ENCODE measurements at regions not wholly inside any gene's neighbourhood (a gene's known extent, or its start where the extent isn't known, plus 50 kb on each side); places are given as distances from the start of the nearest gene placed in this dataset.

GRCh38 chr17:15133143-15133542 lies 132.0 kb downstream of the PMP22 start:
- Histone ChIP-seq H3K9ac (ENCODE audit: low read length) (no peak overlapping the region), H3K4me3 (ENCODE audit: low read depth in 1 of 2, low read length in 2 of 2) (no peak overlapping the region), H3K36me3 (ENCODE audit: insufficient read depth, low read length) (no peaks in the 10 kb centered on the region), H3K4me1 (ENCODE audit: insufficient read depth, low read length) (peaks cover 21% of the 10 kb centered on the region), H3K27ac (ENCODE audit: low read depth, low read length) (no peak overlapping the region), H3K27me3 (ENCODE audit: control insufficient read depth in 1 of 2, insufficient read depth in 2 of 2, low read length in 2 of 2) (peaks cover 0 to 4% of the 10 kb centered on the region in 2 donors), H3K9me3 (ENCODE audit: low read length) (no peaks in the 10 kb centered on the region)

GRCh38 chr17:15130426-15130825 lies 134.7 kb downstream of the PMP22 start:
- Histone ChIP-seq H3K9ac (ENCODE audit: low read length) (no peak overlapping the region), H3K9me3 (ENCODE audit: low read length) (no peaks in the 10 kb centered on the region), H3K36me3 (ENCODE audit: insufficient read depth, low read length) (no peaks in the 10 kb centered on the region), H3K27ac (ENCODE audit: low read depth, low read length) (no peak overlapping the region), H3K4me1 (ENCODE audit: insufficient read depth, low read length) (peaks cover 21% of the 10 kb centered on the region), H3K4me3 (ENCODE audit: low read depth in 1 of 2, low read length in 2 of 2) (no peak overlapping the region), H3K27me3 (ENCODE audit: control insufficient read depth in 1 of 2, insufficient read depth in 2 of 2, low read length in 2 of 2) (peaks cover 0 to 4% of the 10 kb centered on the region in 2 donors)

DNA sequence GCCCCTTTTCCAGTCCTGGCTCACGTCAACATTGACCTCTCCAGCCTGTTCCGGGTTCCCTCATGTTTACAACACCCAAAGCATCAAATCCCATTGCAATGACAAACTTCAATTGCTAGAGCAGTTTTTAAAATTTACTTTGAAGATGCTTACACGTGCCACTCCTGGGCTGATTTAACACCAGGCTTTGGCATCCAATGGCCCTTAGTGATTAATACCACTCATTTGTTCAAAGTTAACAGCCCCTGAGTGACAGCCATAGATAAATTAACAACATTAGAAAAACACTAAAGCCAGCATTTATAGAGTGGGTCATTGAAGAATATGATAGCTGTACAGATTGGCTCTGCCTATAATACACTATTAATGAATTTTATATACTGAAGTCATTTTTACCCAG lies 135.1 kb downstream of the PMP22 start:
- Histone ChIP-seq H3K27ac (ENCODE audit: low read depth, low read length) (no peak overlapping the region), H3K36me3 (ENCODE audit: insufficient read depth, low read length) (no peaks in the 10 kb centered on the region), H3K4me1 (ENCODE audit: insufficient read depth, low read length) (peaks cover 21% of the 10 kb centered on the region), H3K27me3 (ENCODE audit: control insufficient read depth in 1 of 2, insufficient read depth in 2 of 2, low read length in 2 of 2) (peaks cover 0 to 4% of the 10 kb centered on the region in 2 donors), H3K4me3 (ENCODE audit: low read depth in 1 of 2, low read length in 2 of 2) (no peak overlapping the region), H3K9me3 (ENCODE audit: low read length) (no peaks in the 10 kb centered on the region), H3K9ac (ENCODE audit: low read length) (no peak overlapping the region)

GRCh38 chr17:15124746-15125145 lies 140.4 kb downstream of the PMP22 start:
- Histone ChIP-seq H3K27ac (ENCODE audit: low read depth, low read length) (no peak overlapping the region), H3K9ac (ENCODE audit: low read length) (no peak overlapping the region), H3K27me3 (ENCODE audit: control insufficient read depth in 1 of 2, insufficient read depth in 2 of 2, low read length in 2 of 2) (peaks cover 4 to 5% of the 10 kb centered on the region in 2 donors), H3K4me3 (ENCODE audit: low read depth in 1 of 2, low read length in 2 of 2) (no peak overlapping the region), H3K36me3 (ENCODE audit: insufficient read depth, low read length) (no peaks in the 10 kb centered on the region), H3K9me3 (ENCODE audit: low read length) (no peaks in the 10 kb centered on the region), H3K4me1 (ENCODE audit: insufficient read depth, low read length) (peaks cover 1% of the 10 kb centered on the region)

GRCh38 chr17:15124264-15124595 lies 140.9 kb downstream of the PMP22 start:
- H3K4me1 ChIP-seq (ENCODE audit: insufficient read depth, low read length), result no peaks in the 10 kb centered on the region
- H3K27ac ChIP-seq (ENCODE audit: low read depth, low read length), result no peak overlapping the region
- no peaks in the 10 kb centered on the region for H3K36me3 ChIP-seq (ENCODE audit: insufficient read depth, low read length)
- H3K4me3 ChIP-seq (ENCODE audit: low read depth in 1 of 2, low read length in 2 of 2), result no peak overlapping the region
- H3K9ac ChIP-seq (ENCODE audit: low read length), result no peak overlapping the region
- H3K27me3 ChIP-seq (ENCODE audit: control insufficient read depth in 1 of 2, insufficient read depth in 2 of 2, low read length in 2 of 2), result peaks cover 4 to 5% of the 10 kb centered on the region in 2 donors
- no peaks in the 10 kb centered on the region for H3K9me3 ChIP-seq (ENCODE audit: low read length)

DNA sequence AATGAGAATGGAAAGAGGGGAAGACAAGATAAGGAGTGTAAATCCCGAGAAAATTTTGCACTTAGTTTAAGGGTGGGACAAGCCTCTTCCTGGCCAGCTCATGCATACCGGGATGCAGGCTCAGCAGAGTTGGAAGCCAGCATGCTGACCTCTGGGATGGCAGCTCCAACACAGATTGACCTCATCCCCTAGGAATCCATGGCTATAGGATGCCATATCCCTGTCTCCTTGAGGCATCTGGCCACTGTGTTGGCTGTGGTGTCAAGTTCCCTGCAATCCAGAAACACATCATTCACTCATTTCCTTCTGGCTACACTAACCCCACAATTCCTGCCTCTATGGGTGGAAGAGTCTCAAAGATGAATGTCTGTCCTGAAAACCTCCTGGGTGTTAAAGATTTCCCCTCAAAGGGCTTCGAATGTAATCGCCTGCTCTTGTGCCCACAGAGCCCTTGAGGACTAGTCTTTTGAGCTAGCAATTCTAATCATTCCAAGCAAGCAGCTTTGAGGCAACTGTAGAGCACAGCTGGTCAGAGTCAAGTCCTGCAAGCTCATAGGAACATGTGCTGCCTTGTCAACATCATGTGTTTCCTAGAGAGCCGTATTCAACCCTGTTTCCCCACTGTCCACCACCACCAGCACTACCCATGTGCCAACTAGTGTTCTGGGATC lies 141.4 kb downstream of the PMP22 start:
- Histone ChIP-seq H3K36me3 (ENCODE audit: insufficient read depth, low read length) (no peaks in the 10 kb centered on the region), H3K4me1 (ENCODE audit: insufficient read depth, low read length) (no peaks in the 10 kb centered on the region), H3K9ac (ENCODE audit: low read length) (no peak overlapping the region), H3K27ac (ENCODE audit: low read depth, low read length) (no peak overlapping the region), H3K9me3 (ENCODE audit: low read length) (no peaks in the 10 kb centered on the region), H3K27me3 (ENCODE audit: control insufficient read depth in 1 of 2, insufficient read depth in 2 of 2, low read length in 2 of 2) (peaks cover 4 to 5% of the 10 kb centered on the region in 2 donors), H3K4me3 (ENCODE audit: low read depth in 1 of 2, low read length in 2 of 2) (no peak overlapping the region)

DNA sequence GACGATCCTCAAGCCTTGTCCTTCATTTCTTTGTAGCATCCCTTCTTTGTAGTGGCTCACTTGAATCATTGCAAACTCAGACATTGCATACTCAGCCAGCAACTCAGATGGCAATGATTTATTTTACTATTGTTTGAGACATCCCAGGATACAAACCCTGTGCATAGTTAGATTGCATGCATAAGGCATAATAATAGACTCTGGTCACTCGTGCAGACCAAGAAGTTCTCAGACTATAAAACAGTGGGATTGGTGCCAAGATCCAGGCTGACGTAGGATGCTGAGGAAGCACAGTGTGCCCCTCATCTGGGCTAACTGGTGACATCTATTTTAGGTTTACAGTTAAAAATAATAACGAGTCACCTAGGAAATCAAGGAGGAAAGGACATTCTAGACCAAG lies 142.3 kb downstream of the PMP22 start:
- peaks cover 4 to 5% of the 10 kb centered on the region in 2 donors for H3K27me3 ChIP-seq (ENCODE audit: control insufficient read depth in 1 of 2, insufficient read depth in 2 of 2, low read length in 2 of 2)
- H3K4me3 ChIP-seq (ENCODE audit: low read depth in 1 of 2, low read length in 2 of 2), result no peak overlapping the region
- H3K9me3 ChIP-seq (ENCODE audit: low read length), result no peaks in the 10 kb centered on the region
- no peaks in the 10 kb centered on the region for H3K36me3 ChIP-seq (ENCODE audit: insufficient read depth, low read length)
- H3K27ac ChIP-seq (ENCODE audit: low read depth, low read length), result no peak overlapping the region
- H3K4me1 ChIP-seq (ENCODE audit: insufficient read depth, low read length), result no peaks in the 10 kb centered on the region
- H3K9ac ChIP-seq (ENCODE audit: low read length), result no peak overlapping the region

DNA sequence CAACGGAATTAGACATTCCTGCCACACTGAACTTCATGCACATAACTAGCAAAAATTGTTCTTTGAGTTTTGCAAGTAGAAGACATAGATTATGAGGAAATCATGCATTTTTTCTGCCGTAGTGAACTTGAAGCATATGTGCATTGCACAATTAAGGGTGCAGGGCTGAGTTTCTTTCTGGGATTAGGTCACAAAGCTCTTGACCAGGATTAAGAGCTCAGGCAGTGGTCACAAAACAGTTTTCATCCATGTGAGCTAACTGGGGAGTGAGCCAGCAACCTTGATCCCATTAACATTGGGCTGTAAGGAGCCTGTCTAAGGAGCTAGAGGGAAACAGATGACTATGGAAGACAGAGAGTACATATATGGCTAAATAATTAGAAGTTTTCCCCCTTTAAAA lies 143.7 kb downstream of the PMP22 start:
- no peaks in the 10 kb centered on the region for H3K9me3 ChIP-seq (ENCODE audit: low read length)
- no peaks in the 10 kb centered on the region for H3K4me1 ChIP-seq (ENCODE audit: insufficient read depth, low read length)
- no peaks in the 10 kb centered on the region for H3K36me3 ChIP-seq (ENCODE audit: insufficient read depth, low read length)
- H3K27me3 ChIP-seq (ENCODE audit: control insufficient read depth in 1 of 2, insufficient read depth in 2 of 2, low read length in 2 of 2), result peaks cover 4 to 5% of the 10 kb centered on the region in 2 donors
- H3K27ac ChIP-seq (ENCODE audit: low read depth, low read length), result no peak overlapping the region
- no peak overlapping the region for H3K4me3 ChIP-seq (ENCODE audit: low read depth in 1 of 2, low read length in 2 of 2)
- no peak overlapping the region for H3K9ac ChIP-seq (ENCODE audit: low read length)

DNA sequence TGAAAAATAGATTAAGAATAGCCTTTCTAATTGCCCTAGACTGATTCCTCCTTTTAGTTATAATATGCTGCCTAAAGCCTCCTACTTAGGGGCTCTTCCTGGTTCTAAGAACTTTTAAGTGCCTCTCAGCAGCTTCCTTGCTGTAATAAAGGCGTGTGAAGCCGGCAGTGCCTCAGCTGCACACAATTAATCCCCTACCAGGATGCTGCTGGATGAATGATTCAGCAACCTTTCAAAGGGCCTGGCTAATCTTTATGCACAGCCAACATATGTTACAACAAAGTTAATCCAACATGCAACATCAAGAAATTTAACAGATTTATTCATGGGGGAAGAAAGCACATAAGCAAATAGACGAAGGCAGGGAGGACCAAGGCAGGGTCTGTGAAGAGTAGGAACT lies 145.2 kb downstream of the PMP22 start:
- Histone ChIP-seq H3K4me1 (ENCODE audit: insufficient read depth, low read length) (no peaks in the 10 kb centered on the region), H3K27ac (ENCODE audit: low read depth, low read length) (no peak overlapping the region), H3K36me3 (ENCODE audit: insufficient read depth, low read length) (no peaks in the 10 kb centered on the region), H3K27me3 (ENCODE audit: control insufficient read depth in 1 of 2, insufficient read depth in 2 of 2, low read length in 2 of 2) (peaks cover 4 to 5% of the 10 kb centered on the region in 2 donors), H3K4me3 (ENCODE audit: low read depth in 1 of 2, low read length in 2 of 2) (no peak overlapping the region), H3K9ac (ENCODE audit: low read length) (no peak overlapping the region), H3K9me3 (ENCODE audit: low read length) (no peaks in the 10 kb centered on the region)

GRCh38 chr17:15117239-15117638 lies 147.9 kb downstream of the PMP22 start:
- H3K27me3 ChIP-seq (ENCODE audit: control insufficient read depth in 1 of 2, insufficient read depth in 2 of 2, low read length in 2 of 2), result peaks cover 4 to 5% of the 10 kb centered on the region in 2 donors
- H3K27ac ChIP-seq (ENCODE audit: low read depth, low read length), result no peak overlapping the region
- no peak overlapping the region for H3K4me3 ChIP-seq (ENCODE audit: low read depth in 1 of 2, low read length in 2 of 2)
- H3K9me3 ChIP-seq (ENCODE audit: low read length), result no peaks in the 10 kb centered on the region
- no peaks in the 10 kb centered on the region for H3K36me3 ChIP-seq (ENCODE audit: insufficient read depth, low read length)
- H3K9ac ChIP-seq (ENCODE audit: low read length), result no peak overlapping the region
- H3K4me1 ChIP-seq (ENCODE audit: insufficient read depth, low read length), result peaks cover 20% of the 10 kb centered on the region

DNA sequence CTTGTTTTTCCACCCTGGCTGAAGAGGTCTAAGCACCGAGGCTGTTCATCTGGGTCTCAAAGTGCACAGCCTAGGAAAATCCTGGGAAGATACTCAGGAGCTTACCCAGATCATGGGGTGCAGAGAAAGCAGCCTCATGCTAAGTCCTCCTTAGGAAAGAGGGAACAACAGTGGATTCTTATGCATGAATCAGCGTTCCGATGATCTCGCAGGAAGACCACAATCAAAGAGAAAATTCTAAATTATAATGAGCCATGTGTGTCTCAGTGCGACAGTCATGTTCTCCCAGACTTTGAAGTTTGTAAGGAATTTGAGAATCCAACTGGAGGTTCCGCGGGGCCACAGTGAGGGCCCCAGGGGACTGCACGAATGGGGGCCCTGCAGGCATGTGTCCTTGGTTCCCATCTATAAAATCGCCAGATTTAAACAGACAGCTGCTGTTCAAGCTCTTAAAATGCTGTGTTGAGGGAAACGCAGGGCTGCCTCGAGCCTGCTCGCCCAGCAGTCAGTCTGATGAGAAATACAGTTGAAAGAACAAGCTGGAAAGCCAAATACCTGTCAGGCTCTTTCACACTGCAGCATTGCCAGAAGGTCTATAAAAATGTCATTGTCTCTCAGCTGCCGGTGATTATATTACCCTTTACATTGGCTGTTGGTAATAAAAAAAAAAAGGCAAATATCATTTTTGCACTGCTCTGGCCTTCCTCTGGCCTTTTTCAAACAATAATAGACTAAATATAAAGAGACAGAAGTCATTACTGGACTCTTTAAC lies 152.1 kb downstream of the PMP22 start:
- Histone ChIP-seq H3K36me3 (ENCODE audit: insufficient read depth, low read length) (no peaks in the 10 kb centered on the region), H3K27ac (ENCODE audit: low read depth, low read length) (no peak overlapping the region), H3K4me3 (ENCODE audit: low read depth in 1 of 2, low read length in 2 of 2) (peak overlapping the region in 1 of 2 donors; percentile 20), H3K9me3 (ENCODE audit: low read length) (no peaks in the 10 kb centered on the region), H3K27me3 (ENCODE audit: control insufficient read depth in 1 of 2, insufficient read depth in 2 of 2, low read length in 2 of 2) (peaks cover 5 to 14% of the 10 kb centered on the region in 2 donors), H3K9ac (ENCODE audit: low read length) (no peak overlapping the region), H3K4me1 (ENCODE audit: insufficient read depth, low read length) (peaks cover 20% of the 10 kb centered on the region)

- Histone ChIP-seq H3K4me1 (ENCODE audit: insufficient read depth, low read length) (peaks cover 20% of the 10 kb centered on the region), H3K27me3 (ENCODE audit: control insufficient read depth in 1 of 2, insufficient read depth in 2 of 2, low read length in 2 of 2) (peaks cover 5 to 14% of the 10 kb centered on the region in 2 donors), H3K27ac (ENCODE audit: low read depth, low read length) (no peak overlapping the region), H3K9ac (ENCODE audit: low read length) (no peak overlapping the region), H3K4me3 (ENCODE audit: low read depth in 1 of 2, low read length in 2 of 2) (no peak overlapping the region), H3K9me3 (ENCODE audit: low read length) (no peaks in the 10 kb centered on the region), H3K36me3 (ENCODE audit: insufficient read depth, low read length) (no peaks in the 10 kb centered on the region)
Measured at GRCh38 chr17:15109608-15110007, 155.5 kb downstream of the PMP22 start.
